ENCODE measurements at regions not wholly inside any gene's neighbourhood (a gene's known extent, or its start where the extent isn't known, plus 50 kb on each side); places are given as distances from the start of the nearest gene placed in this dataset.

DNA sequence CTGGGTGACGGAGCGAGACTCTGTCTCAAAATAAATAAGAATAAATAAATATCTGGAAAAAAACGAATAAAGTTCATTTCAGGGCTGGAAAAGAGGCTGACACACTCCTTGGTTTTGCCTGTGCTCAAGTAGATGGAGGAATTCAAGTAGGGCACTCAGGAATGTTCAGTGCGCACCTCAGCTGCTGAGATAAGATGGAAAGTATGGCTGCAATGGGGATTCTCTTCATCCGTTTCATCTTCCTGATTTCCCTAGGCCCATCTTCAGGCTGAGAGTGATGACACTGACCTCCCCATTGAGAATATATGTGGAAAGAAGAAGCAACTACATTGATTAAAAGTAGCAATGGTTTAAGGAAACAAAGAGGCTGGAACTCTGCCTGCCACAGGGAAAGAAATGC is 130.5 kb upstream of the ZNF644 start:
- DNase-seq (ENCODE audit: low read depth in 4 of 4, low spot score in 3 of 4) = no peak

DNA sequence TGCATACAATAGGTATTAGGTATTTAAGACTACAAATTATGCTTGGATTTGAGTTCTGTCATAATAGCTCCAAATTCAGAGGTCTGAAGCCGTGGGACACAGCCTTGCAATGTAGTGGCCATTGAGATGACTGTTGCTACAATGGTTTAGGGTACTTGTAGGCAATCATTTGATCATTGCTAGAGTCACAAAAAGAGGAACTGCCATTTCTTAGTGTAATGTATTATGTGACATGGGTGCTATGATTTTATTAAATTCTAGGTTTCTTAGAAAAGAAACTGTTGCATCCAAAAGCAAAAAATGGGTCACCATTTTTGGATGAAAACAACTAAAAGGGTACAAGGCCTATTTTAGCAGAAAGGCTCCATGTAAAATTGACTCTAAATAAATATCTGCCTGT is 129.9 kb upstream of the ZNF644 start:
- DNase-seq (ENCODE audit: low read depth in 4 of 4, low spot score in 3 of 4) = no peak

DNA sequence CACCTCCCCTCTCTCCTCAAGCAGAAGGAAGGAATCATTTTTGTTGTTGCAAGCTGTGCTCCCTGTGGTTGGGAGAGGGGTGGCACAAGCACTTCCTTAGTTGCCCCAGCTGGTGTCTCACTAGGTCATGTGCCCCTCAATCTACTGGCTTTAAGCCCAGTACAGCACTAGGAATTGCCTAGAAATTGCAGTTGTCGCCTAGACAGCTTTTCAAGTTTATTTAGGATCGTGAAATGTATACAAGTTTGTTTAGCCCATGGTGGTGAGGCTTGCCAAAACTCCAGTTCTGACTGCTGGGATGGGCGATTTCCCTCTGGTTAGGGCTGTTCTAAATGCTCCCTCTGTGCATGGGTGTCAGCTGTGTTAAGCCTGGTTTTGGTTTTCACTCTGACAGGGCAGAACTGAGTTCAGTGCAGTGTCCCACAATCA is 126.8 kb upstream of the ZNF644 start:
- no peak for DNase-seq (ENCODE audit: low read depth in 4 of 4, low spot score in 3 of 4)

DNA sequence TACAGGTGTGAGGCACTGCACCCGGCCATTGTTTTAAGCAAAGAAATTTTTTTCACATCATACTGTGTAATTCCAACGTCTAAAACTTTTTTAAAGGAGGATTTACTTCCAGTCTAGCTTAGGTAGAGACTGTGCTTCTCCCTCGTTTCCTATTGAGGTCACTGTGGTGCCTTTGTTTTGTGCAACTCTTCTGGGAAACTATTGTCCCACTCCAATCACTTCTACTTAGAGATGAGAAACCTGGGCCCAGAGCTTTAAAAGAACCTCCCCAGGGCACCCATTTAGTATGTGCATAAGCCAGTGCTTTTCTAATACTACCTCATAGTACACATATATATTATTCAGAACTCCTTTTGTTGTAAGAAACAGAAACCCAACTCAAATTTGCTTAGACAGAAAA is 120.0 kb upstream of the ZNF644 start:
- DNase-seq (ENCODE audit: low read depth in 4 of 4, low spot score in 3 of 4) = no peak

DNA sequence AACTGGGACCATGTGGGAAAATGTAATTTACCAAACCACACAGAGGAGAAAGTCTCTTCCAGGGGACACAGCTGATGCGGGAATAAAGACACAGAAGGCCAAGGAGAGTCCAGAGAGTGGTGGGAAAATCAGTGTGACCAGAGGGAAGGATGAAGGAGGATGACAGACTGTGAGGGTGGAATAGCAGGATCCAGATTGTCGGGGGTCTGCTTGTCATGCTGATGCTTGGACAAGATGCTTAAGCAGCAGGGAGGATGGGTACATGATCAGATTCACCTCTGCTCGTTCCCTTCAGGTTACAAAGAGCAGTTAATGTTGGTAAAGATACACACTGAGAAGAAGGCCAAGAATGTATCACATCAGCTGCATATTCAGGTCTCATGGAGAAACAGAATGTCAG is 117.1 kb upstream of the ZNF644 start:
- DNase-seq (ENCODE audit: low read depth in 4 of 4, low spot score in 3 of 4) = no peak

DNA sequence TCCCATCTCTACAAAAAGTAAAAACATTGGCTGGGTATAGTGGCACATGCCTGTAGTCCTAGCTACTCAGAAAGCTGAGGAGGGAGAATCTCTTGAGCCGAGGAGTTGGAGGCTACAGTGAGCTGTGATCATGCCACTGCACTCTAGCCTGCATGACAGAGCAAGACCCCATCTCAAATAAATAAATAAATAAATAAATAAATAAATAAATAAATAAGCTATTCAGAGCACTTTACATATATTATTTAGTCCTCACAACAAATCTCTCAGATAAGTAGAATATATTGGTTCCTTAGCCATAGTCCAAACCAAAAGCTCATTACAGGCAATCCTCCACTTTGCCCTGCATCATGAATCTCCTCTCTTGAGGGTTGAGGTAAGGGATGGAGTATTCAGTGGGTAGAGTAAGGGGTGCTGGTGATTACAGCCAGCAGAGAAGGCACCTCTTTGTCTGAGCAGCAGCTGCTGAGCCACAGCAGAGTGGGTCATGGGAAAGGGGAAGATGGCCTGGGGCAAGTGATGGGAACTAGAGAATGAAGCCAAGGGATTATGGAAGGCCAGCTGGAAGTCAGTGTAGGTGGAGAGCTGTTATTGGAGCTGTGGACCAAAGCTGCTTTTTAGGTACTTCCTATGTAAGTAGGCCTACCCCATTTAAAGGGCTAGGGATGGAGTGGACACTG is 115.5 kb upstream of the ZNF644 start:
- DNase-seq (ENCODE audit: low read depth in 4 of 4, low spot score in 3 of 4) = no peak

DNA sequence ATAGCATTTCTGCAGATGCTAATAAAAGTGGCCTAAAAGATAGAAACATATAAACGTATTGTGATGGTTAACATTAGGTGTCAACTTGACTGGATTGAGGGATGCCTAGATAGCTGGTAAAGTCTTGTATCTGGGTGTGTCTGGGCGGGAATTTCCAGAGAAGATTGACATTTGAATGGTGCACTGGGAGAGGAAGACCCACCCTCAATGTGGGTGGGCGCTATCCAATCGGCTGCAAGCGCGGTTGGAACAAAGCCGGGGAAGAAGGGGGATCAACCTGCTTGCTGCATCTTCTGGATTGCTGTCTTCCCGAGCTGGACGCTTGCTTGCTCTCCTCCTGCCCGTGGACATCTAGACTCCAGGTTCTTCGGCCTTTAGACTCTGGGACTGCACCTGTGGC is 114.0 kb upstream of the ZNF644 start:
- DNase-seq (ENCODE audit: low read depth in 4 of 4, low spot score in 3 of 4) = no peak

DNA sequence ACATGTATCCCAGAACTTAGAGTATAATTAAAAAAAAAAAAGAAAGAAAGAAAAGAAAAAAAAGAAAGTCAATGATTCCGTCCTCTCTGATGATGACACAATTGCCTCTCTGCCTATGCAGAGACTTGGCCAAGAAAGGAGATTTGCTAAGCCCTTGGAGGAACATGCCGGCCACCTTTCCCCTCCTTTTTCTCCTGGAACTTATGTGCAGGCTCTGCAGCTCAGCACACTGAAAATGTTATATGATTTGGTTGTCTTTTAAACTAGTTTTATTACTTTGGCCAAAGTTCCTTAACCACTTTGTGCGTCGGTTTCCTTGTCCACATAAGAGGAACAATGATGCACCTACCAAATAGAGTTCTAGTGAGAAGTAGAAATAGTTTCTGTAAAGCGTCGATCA is 111.4 kb upstream of the ZNF644 start:
- DNase-seq (ENCODE audit: low read depth in 4 of 4, low spot score in 3 of 4) = no peak

DNA sequence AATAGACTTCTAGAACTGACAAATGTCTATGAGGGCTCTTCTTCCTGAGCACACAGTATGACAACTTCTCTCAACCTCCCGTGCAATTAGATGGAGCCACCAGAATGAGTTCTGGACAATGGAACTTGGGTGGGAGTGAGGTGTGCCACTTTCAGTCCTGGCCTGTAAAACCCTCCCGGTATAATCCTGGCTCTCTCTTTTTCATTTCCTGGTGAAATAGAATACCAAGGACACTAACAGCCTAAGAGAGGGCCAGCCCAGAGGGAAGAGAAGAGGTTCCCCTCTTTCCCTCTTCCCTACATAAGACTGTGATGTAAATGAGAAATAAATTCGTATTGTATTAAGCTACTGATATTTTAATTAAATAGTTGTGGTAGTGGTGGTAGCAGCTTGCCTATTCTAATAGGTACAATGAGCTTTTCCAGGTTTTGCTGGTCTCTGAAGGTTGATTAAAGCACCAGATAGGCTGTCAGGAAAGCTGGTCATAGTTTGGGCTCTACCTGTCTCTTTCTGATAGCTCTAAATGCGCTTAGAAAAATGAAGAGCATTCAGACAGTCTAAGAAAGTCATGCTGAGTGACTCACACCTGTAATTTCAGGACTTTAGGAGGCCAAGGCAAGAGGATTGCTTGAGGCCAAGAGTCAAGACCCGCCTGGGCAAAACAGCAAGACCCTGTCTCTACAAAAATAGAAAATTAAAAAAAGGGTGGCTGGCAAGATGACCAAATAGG is 108.6 kb upstream of the ZNF644 start:
- DNase-seq (ENCODE audit: low read depth in 4 of 4, low spot score in 3 of 4) = no peak

DNA sequence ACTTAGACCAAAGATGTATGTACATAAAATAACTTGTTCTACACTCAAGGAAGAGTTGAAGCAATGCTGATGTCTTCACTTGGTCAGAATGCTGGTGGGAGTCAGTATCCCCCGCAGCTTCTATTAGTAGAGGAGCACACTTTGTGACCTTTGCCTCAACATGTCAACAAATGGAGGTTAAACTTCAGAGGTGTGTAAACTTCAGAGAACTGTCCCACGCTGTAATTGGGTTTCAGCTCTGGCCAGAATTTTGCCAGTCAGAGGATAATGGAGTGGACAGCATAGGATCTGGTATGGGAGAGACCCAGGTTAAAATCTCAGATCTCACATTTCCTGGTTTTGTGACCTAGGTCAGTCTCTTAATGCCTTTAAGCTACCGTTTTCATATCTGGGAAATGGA is 107.6 kb upstream of the ZNF644 start:
- DNase-seq (ENCODE audit: low read depth in 4 of 4, low spot score in 3 of 4) = no peak

DNA sequence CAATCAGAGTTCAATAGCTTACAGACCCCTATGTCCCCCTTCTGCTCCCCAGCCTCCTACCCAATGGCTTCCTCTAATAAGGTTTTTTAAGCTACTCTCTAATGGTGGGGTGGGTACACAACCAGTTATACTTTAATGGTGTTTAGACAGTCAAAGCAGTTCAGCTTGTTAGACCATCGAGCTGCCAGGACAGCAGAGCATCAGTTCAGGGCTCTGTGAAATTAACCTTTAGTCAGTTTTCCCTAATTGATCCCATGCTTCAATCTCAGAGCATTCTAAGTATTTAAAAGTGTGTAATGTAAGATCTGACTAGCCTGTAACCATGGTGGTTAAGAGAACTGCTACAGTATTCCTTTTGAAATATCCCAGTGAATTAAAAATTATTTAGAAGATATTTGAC is 107.2 kb upstream of the ZNF644 start:
- DNase-seq (ENCODE audit: low read depth in 4 of 4, low spot score in 3 of 4) = no peak

DNA sequence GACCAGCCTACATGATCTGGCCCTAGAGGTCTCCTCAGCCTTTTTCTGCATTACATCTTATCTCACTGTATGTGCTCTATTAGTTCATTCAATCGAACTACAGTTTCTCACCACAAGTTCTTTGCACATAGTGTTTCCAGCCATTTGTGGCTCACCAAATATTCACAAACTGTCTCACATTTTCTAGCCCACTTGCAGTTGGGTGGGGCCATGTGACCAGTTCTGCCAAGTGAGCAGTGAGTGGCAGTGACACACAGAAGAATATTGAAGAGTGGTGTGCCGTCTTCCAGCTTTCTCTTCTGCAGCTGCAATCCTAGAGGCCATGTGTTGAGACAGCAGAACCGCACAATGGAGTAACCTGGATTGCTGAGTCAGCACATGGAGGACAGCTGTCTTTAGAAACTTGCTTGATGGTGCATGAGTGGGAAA is 103.2 kb upstream of the ZNF644 start:
- DNase-seq (ENCODE audit: low read depth in 4 of 4, low spot score in 3 of 4) = no peak

DNA sequence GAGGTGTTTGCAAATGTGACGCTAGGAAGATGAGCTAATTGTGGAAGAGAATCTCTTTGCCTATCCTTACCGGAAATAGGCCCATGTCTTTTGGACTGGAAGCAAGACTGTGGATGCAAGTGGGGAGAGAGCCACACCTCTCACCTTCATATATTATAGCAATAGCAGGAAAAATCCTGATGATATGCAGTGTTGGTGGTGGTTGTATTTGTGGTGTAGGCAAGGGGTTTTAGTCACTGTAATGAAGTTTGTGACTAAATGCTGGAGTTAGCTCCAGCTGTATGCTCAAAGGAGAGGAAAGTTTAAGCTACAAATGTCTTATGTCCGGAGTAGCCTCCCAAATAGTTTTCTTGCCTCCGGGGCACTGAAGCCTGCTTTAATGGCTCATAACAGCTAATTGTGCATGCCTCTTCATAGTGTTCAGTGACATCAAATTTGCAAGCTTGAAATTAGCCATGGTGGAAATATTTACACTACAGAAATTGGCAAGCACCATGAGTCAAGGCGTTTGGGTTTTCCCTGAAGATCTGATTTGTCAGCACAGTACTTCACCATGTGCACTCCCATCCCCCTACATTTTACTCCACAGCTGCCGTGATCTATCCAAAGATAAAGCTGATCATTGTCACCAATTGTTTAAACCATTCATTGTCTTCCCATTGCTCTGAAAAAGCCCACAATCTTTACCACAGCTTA is 102.6 kb upstream of the ZNF644 start:
- no peak for DNase-seq (ENCODE audit: low read depth in 4 of 4, low spot score in 3 of 4)

DNA sequence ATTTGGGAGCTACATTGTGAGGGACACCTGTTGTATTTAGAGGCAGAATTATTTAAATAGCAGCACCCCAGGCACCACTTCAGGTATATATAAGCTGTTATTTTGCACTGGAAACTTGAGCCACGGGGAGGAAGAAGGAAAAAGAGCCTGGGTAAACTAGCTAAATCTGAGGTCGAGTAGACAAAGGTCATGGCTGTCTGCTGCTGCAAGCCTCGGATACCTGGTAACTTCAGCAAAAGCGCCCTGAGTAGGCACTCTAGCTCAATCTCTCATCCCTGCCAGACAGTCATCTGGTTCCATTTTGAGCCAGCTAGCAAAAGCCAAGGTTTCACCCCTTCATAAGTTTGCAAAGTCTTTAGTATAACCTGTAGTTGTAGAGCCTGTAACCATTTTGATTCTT is 101.9 kb upstream of the ZNF644 start:
- DNase-seq (ENCODE audit: low read depth in 4 of 4, low spot score in 3 of 4) = no peak

DNA sequence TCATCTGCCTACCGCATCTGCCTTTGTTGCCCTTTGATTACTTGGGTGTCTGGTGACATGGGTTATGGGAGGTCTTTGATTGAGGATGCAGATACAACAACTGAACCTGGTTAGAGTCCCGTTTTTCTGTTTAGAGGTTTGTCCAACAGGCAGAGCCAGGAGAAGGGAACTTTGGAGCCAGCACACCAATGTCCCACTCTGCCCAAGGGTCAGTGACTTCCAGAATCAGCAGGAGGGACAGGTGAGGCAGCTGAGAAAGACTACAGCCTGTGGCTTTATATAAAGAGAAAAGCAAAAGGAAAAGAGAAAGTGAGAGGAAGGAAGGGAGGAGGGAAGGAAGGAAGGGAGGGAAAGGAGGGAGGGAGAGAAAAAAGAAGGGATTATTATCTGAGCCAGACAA is 101.5 kb upstream of the ZNF644 start:
- no peak for DNase-seq (ENCODE audit: low read depth in 4 of 4, low spot score in 3 of 4)

DNA sequence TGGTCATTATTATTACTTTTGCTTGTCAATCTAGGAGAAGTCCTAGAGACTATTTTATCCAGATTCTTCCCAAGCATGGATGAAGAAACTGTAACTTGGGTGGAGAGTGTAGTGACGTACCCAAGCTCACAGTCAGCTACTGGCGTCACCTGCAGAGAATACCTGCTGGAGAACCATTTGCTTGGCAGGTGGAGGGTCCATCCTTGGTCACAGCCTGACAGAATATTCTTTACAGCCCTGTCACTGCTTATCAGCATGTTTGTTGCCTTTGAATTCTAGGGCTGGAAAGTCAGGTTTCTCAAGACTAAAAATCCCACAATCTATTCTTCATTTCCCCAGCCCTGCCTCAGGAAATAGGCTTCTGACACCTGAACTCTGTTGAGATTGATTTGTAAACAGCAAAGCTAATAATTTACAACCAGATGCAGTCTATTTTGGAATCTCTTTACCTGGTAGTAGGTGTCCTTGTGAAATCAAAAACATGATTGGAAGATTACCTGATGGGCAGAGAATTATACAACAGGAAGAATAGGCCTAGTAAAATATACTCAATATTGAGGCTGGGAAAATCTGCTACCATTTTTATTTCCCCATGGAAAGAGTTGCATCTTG is 100.4 kb upstream of the ZNF644 start:
- no peak for DNase-seq (ENCODE audit: low read depth in 4 of 4, low spot score in 3 of 4)

DNA sequence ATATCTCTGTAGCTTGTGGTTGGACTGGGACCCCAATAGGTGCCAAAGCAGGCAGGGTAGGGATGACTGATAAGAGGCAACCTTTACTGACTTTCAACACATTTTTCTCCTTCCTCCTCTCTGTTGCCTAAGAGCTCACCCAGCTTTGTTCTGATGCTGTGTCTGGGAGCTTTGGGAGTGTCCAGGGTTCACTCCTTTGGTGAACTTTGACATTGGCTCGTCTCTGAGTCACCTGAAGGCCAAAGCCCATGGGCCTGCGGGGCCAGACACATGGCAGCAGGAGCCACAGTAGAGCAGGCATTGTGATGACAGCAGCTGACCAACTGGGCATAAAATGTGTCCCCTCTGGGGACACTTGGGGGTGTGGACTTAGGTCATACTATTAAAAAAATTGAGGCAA is 99.5 kb upstream of the ZNF644 start:
- DNase-seq (ENCODE audit: low read depth in 4 of 4, low spot score in 3 of 4) = no peak

DNA sequence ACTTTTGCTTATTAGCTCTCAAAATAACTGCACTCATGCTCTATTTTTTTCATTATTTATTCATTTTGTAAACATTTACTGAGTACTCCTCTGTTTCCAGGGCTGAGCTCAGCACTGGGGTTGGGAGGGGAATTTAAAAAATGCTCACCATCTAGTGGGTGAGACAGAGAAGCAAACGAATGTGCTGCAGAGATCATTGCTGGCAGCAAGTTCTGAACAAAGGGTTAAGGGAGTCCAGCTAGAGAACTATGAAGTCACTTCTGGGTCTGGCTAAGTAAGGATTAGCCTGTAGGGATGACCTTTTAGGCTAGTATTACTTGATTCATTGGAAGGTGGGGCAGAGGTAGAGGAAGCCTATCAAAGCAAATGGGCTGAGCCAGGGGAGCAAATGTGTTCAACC is 99.1 kb upstream of the ZNF644 start:
- DNase-seq (ENCODE audit: low read depth in 4 of 4, low spot score in 3 of 4) = no peak

DNA sequence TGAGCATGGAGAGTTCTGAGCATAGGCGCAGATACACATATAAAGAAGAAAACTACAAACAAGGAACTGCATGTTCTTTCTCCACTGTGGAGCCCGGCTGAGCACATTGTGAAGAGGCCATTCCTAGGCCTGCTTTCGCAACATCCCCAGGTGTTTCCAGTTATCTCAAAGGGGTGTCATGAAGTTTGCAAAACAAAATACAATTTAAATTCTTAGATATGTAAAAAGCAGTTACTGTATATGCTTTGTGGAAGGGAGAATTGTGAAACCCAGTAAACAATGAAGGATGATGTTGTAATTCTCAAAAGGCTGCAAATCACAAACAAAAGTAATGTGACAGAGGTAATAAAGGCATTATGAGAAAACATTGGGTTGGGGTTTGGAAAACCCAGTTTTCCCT is 98.6 kb upstream of the ZNF644 start:
- DNase-seq (ENCODE audit: low read depth in 4 of 4, low spot score in 3 of 4) = no peak

DNA sequence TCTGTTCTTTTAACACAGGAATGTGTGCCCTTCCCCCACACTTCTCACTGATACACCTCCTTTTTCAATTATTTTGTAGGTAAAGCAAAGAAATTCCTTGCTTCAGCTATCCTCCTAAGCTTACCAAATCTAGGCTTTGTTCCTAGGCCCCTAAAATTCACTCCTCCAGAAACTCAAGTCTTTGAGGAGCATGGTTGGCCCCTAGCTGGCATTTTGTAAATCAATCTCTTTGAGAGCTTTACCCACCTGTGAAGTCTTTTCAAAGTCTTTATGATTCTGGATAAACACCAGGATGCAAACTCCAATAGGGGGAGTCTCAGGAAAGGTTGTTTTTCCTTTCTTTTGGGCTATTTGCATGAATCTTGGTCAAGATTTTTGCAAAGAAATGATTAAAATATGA is 82.9 kb upstream of the ZNF644 start:
- DNase-seq (ENCODE audit: low read depth in 4 of 4, low spot score in 3 of 4) = no peak

DNA sequence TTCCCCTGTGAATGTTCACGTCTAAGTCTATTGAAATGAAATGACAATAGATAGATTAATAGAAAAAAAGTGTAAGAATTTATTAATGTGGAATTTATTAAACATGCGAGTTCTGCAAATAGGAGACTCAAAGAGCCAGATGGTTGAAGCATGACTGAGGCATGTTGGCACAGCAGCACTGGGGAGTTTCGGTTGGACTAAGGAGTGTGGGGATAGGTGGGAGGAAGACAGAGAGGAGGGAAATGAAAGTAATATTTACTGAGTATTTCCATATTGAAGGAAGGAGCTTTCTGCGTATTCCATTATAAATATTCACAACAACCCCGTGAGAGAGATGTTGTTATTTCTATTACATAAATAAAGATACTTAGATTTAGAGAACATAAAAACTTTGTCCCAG is 79.5 kb upstream of the ZNF644 start:
- no peak for DNase-seq (ENCODE audit: low read depth in 4 of 4, low spot score in 3 of 4)

Data from right renal pelvis (tissue), 4 donors.